ENCODE measurements at regions not wholly inside any gene's neighbourhood (a gene's known extent, or its start where the extent isn't known, plus 50 kb on each side); places are given as distances from the start of the nearest gene placed in this dataset.
"Not testable (repeated sequence)": the region's sequence is repeated elsewhere in the genome, so short reads cannot be mapped to it uniquely, and the experiment has no call there.

DNA sequence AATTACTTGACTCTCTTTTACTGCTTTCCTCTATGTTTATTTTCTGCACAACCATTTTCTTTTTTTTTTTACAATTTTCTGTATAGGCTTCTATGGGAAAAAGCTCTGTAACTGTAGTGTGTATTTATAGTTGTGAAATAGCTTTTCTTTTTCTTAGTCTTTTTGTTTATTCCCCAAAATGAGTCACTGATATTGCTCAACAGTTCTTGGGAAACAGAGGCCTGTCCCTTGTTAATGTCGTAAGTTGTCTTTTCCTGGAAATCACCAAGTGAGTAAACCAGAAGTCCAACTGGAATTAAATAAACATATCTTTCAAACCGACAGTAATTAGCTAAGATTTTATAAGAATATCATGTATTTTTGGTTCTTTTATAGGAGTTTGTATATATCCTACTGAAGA, 325.1 kb upstream of the PRR16 start:
- Mint-ChIP-seq H3K36me3 (ENCODE audit: low read depth) (peaks cover under 1% of the 10 kb centered on the region), H3K9me3 (no peaks in the 10 kb centered on the region), H3K4me3 (no peak overlapping the region), H3K27me3 (ENCODE audit: low read depth) (no peaks in the 10 kb centered on the region), H3K27ac (ENCODE audit: unreplicated experiment) (no peak overlapping the region), H3K4me1 (no peaks in the 10 kb centered on the region)
- no peak for DNase-seq (ENCODE audit: low read depth, low spot score)
- TF ChIP-seq, protein P1, sequence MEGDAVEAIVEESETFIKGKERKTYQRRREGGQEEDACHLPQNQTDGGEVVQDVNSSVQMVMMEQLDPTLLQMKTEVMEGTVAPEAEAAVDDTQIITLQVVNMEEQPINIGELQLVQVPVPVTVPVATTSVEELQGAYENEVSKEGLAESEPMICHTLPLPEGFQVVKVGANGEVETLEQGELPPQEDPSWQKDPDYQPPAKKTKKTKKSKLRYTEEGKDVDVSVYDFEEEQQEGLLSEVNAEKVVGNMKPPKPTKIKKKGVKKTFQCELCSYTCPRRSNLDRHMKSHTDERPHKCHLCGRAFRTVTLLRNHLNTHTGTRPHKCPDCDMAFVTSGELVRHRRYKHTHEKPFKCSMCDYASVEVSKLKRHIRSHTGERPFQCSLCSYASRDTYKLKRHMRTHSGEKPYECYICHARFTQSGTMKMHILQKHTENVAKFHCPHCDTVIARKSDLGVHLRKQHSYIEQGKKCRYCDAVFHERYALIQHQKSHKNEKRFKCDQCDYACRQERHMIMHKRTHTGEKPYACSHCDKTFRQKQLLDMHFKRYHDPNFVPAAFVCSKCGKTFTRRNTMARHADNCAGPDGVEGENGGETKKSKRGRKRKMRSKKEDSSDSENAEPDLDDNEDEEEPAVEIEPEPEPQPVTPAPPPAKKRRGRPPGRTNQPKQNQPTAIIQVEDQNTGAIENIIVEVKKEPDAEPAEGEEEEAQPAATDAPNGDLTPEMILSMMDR (conservative IDR thresholded peaks at IDR 0.05), result no peak

DNA sequence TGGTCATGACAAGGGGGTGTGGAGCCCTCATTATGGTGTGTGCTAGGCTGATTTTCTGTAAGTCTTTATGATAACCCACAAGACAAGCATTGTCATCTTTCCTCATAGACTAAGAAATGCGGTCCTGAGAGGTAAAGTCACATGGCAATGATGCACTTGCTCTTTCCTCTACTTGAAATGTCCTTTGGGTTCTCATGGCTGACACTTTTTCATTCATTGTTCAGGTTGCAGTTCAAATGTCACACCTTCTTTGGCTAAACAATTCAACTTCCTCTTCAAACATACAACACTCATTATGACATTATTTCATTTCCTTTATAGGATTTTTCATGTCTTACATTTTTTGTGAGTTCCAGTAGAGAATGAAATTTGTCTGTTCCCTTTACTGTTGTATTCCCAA, 323.6 kb upstream of the PRR16 start:
- H3K36me3 Mint-ChIP-seq (ENCODE audit: low read depth), result peaks cover 2% of the 10 kb centered on the region
- H3K27ac Mint-ChIP-seq (ENCODE audit: unreplicated experiment), result no peak overlapping the region
- DNase-seq (ENCODE audit: low read depth, low spot score), result no peak
- H3K4me3 Mint-ChIP-seq, result no peak overlapping the region
- TF ChIP-seq, protein P1 (conservative IDR thresholded peaks at IDR 0.05), result no peak
- H3K4me1 Mint-ChIP-seq, result no peaks in the 10 kb centered on the region
- H3K9me3 Mint-ChIP-seq, result peaks cover under 1% of the 10 kb centered on the region
- no peaks in the 10 kb centered on the region for H3K27me3 Mint-ChIP-seq (ENCODE audit: low read depth)

DNA sequence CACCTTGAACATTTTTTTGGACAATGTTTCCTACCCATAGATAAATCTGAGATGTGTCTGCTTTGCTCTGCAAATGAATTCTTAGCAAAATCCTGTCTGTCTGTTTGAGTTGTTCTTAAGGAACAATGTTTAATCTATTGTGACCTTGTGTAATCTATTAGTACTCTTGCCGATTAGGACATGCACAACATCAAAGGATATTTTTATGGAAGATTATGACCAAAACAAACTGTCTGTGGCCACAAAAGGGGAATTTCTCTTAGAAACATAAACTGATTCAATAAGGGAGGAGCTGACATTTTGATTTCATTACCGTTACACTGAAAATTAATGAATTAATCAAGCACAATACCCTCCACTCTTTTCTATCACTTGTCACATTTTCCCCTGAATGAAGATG, 323.0 kb upstream of the PRR16 start:
- peaks cover 7% of the 10 kb centered on the region for H3K36me3 Mint-ChIP-seq (ENCODE audit: low read depth)
- H3K27ac Mint-ChIP-seq (ENCODE audit: unreplicated experiment), result no peak overlapping the region
- no peaks in the 10 kb centered on the region for H3K27me3 Mint-ChIP-seq (ENCODE audit: low read depth)
- DNase-seq (ENCODE audit: low read depth, low spot score), result no peak
- peaks cover 6% of the 10 kb centered on the region for H3K9me3 Mint-ChIP-seq
- H3K4me1 Mint-ChIP-seq, result no peaks in the 10 kb centered on the region
- TF ChIP-seq, protein P1 (conservative IDR thresholded peaks at IDR 0.05), result no peak
- H3K4me3 Mint-ChIP-seq, result no peak overlapping the region

DNA sequence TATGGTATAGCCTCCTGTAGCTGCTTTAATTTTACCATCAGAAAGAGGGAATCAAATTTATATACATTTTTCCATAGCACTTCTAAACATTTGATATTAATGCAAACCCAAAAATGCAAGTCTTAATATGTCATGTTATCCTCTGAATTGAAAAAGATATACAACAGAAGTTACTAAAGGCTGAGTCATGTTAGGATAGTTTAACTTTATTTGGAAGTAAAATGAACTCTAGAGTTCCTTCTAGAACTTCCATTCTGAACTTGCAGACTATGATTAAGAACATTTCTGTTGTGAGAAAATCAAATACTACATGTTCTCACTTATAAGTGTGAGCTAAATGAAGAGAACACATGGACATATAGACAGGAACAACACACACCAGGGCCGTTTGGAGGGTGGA, 317.3 kb upstream of the PRR16 start:
- H3K4me3 Mint-ChIP-seq, result no peak overlapping the region
- no peaks in the 10 kb centered on the region for H3K27me3 Mint-ChIP-seq (ENCODE audit: low read depth)
- peaks cover 11% of the 10 kb centered on the region for H3K9me3 Mint-ChIP-seq
- peaks cover 7% of the 10 kb centered on the region for H3K36me3 Mint-ChIP-seq (ENCODE audit: low read depth)
- no peak overlapping the region for H3K27ac Mint-ChIP-seq (ENCODE audit: unreplicated experiment)
- no peak for DNase-seq (ENCODE audit: low read depth, low spot score)
- H3K4me1 Mint-ChIP-seq, result no peaks in the 10 kb centered on the region
- TF ChIP-seq, protein P1 (conservative IDR thresholded peaks at IDR 0.05), result no peak

DNA sequence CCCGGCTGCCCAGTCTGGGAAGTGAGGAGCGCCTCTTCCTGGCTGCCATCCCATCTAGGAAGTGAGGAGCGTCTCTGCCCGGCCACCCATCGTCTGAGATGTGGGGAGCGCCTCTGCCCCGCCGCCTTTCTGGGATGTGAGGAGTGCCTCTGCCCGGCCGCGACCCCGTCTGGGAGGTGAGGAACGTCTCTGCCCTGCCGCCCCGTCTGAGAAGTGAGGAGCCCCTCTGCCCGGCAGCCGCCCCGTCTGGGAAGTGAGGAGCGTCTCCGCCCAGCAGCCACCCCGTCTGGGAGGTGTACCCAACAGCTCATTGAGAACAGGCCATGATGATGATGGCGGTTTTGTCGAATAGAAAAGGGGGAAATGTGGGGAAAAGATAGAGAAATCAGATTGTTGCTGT, 316.2 kb upstream of the PRR16 start:
- H3K27me3 Mint-ChIP-seq (ENCODE audit: low read depth); DNase-seq (ENCODE audit: low read depth, low spot score): not testable (repeated sequence)
- peaks cover 11% of the 10 kb centered on the region for H3K9me3 Mint-ChIP-seq

DNA sequence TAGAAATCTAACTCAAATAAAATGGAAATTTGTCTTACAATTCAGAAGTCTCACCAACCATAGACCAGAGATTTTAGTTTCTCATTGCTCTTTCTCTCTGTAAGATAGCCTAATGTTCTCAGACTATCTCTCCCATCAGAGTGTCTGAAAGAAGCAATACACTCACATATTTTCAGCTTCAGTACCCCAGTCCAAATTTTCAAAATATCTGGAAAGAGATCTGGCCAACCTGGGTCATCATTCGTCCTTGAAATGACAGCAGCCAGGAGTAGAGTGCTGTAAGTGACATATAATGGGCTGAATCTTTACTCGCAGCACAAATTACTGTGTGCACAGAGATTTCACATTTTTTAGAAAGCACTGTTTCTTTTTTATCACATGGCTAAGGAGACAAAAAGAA, 313.3 kb upstream of the PRR16 start:
- Mint-ChIP-seq H3K9me3 (peaks cover 8% of the 10 kb centered on the region), H3K27ac (ENCODE audit: unreplicated experiment) (no peak overlapping the region), H3K4me1 (no peaks in the 10 kb centered on the region), H3K4me3 (no peak overlapping the region), H3K36me3 (ENCODE audit: low read depth) (peaks cover 3% of the 10 kb centered on the region), H3K27me3 (ENCODE audit: low read depth) (no peaks in the 10 kb centered on the region)
- TF ChIP-seq, protein P1 (conservative IDR thresholded peaks at IDR 0.05), result no peak
- DNase-seq (ENCODE audit: low read depth, low spot score), result no peak

More for the DNA sequence above, 316.2 kb upstream of the PRR16 start:
- not testable (repeated sequence) for H3K36me3 Mint-ChIP-seq (ENCODE audit: low read depth); H3K4me1 Mint-ChIP-seq; H3K4me3 Mint-ChIP-seq; H3K27ac Mint-ChIP-seq (ENCODE audit: unreplicated experiment)
